Memory B cell (primary cell): ENCODE measurements at regions not wholly inside any gene's neighbourhood (a gene's known extent, or its start where the extent isn't known, plus 50 kb on each side); places are given as distances from the start of the nearest gene placed in this dataset.

ENCODE experiments used
- ATAC-seq: fragments of 150-1000 bp; cut with Tn5 transposase; 2 replicates; pipeline ENCODE4 v1.10.0; 2021; ENCODE audit warnings: low read depth, mild to moderate bottlenecking, moderate library complexity
- DNase-seq, 2 donors: peaks; one replicate each; pipeline ENCODE4 v3.0.0; 2022; ENCODE audit warnings: low spot score in 2 of 2
- H3K27ac Mint-ChIP-seq: one replicate; pipeline ENCODE4 v1.8.0; 2022; ENCODE audit warnings: mild to moderate bottlenecking, moderate library complexity, mixed read lengths
- H3K27me3 Mint-ChIP-seq: one replicate; pipeline ENCODE4 v1.8.0; 2022; ENCODE audit warnings: mixed read lengths
- H3K36me3 Mint-ChIP-seq: one replicate; pipeline ENCODE4 v1.8.0; 2022; ENCODE audit warnings: mild to moderate bottlenecking, mixed read lengths
- H3K4me1 Mint-ChIP-seq: one replicate; pipeline ENCODE4 v1.8.0; 2022; ENCODE audit warnings: mixed read lengths
- H3K4me3 Mint-ChIP-seq: one replicate; pipeline ENCODE4 v1.8.0; 2022; ENCODE audit warnings: mild to moderate bottlenecking, moderate library complexity, mixed read lengths
- H3K9me3 Mint-ChIP-seq: one replicate; pipeline ENCODE4 v1.8.0; 2022; ENCODE audit warnings: mixed read lengths

DNA sequence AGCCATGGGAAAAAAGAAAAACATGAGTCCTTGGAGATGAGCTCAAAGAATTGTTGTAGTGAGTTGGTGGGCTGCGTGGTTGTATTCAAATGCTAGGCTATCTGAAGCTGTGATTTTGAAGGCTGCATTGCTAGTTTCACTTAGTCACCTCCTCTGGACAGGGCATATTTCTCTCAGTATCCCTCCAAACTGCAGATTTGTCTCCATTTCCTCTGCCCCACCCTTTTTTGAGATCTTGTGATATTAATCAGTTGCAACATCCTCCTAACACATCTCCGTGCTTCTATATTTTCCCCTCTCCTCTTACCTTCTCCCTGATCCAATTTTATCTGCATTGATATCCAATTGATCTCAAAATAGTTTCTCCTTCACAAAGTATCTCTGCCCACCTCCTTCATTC is 1048.0 kb upstream of the WWC1 start:
- Mint-ChIP-seq H3K36me3 (no peaks in the 10 kb centered on the region), H3K4me1 (no peaks in the 10 kb centered on the region), H3K27ac (no peak overlapping the region), H3K4me3 (no peak overlapping the region), H3K9me3 (peaks cover 4% of the 10 kb centered on the region), H3K27me3 (no peaks in the 10 kb centered on the region)
- no peak for DNase-seq
- no peak for ATAC-seq

DNA sequence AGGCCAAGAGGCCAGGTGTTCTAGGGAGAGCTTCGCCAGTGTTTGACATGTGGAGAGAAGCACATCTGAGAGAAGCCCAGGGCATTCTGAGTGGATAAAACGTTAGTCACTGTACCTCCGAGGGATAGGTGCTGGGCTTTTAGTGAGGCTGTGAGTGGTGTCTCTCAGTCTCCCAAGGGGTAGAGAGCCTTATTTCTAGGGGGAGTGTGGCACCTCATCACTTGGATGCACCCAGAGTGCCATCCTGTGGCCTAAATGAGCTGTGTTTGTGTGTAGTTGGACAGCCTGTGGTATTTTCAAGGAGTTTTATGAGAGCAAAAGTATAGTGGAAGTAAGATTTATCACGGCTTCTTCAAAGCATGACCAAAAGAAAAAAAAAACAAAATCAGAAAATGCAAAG is 1046.9 kb upstream of the WWC1 start:
- Mint-ChIP-seq H3K9me3 (peaks cover 4% of the 10 kb centered on the region), H3K27ac (no peak overlapping the region), H3K36me3 (no peaks in the 10 kb centered on the region), H3K27me3 (no peaks in the 10 kb centered on the region), H3K4me3 (no peak overlapping the region), H3K4me1 (no peaks in the 10 kb centered on the region)
- ATAC-seq (no peak), DNase-seq (no peak)

DNA sequence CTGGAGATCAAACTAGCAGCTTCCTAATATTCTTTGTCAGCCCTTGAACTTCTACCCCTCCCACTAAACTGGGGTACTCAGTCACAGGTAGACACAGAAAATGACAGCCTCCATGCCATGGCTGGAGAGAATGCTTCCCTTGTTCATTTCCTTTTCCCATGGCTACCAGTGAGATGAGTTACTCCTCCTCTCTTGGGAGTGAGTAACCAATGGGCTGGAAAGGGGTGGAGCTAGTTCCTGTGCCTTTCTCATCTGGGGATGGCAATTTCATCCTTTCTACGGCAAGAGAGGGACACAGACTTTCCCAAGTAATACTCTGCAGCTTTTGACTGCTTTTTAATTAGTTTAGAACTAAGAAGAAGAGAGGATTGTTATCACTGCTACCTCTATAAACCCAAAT is 1045.6 kb upstream of the WWC1 start:
- Mint-ChIP-seq H3K9me3 (peaks cover 5% of the 10 kb centered on the region), H3K4me3 (no peak overlapping the region), H3K27ac (no peak overlapping the region), H3K27me3 (no peaks in the 10 kb centered on the region), H3K36me3 (no peaks in the 10 kb centered on the region), H3K4me1 (no peaks in the 10 kb centered on the region)
- DNase-seq (no peak), ATAC-seq (no peak)

DNA sequence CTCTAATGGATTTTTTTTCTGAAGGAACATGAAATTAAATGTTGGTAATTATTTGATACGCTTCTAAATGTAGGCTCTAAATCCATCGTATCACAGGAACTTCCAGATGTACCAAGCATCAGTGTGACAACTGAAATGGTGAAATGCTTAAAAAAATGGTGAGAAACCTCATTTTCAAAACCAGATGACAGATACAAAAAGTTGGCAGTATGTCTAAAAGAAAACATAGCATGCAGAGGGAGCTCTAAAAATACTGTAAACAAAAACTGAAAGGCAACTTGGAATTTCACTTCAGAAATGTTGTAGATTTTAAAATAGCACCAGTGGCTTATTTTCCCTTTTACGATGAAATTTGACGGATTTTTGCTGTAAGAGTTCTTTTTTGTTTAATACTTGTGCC is 1043.6 kb upstream of the WWC1 start:
- Mint-ChIP-seq H3K36me3 (no peaks in the 10 kb centered on the region), H3K27ac (no peak overlapping the region), H3K4me3 (no peak overlapping the region)

DNA sequence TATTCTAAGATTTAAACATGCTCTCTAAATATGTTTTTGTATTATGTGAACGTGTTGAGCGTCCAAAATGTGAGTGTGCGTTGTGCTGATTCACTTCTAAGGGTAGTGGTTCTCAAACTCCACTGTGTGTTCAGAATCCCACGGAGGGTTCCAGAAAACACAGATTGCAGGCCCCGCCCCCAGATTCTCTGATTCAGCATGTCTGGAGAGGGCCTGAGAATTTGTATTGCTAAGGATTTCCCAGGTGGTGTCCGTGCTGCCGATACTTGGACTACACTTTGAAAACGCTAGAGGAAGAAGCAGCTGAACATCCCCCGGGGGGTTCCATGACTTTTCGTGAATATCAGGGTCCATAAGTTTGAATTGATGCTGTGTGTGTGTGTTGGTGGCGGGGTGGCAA is 1043.2 kb upstream of the WWC1 start:
- H3K4me1 Mint-ChIP-seq = no peaks in the 10 kb centered on the region
- no peak overlapping the region for H3K4me3 Mint-ChIP-seq
- H3K27me3 Mint-ChIP-seq = no peaks in the 10 kb centered on the region
- no peaks in the 10 kb centered on the region for H3K36me3 Mint-ChIP-seq
- H3K9me3 Mint-ChIP-seq = peaks cover 5% of the 10 kb centered on the region
- H3K27ac Mint-ChIP-seq = no peak overlapping the region
- no peak for ATAC-seq
- DNase-seq = no peak

More for the DNA sequence above, 1043.6 kb upstream of the WWC1 start:
- Mint-ChIP-seq H3K4me1 (no peaks in the 10 kb centered on the region), H3K27me3 (no peaks in the 10 kb centered on the region), H3K9me3 (peaks cover 5% of the 10 kb centered on the region)
- DNase-seq (no peak), ATAC-seq (no peak)

DNA sequence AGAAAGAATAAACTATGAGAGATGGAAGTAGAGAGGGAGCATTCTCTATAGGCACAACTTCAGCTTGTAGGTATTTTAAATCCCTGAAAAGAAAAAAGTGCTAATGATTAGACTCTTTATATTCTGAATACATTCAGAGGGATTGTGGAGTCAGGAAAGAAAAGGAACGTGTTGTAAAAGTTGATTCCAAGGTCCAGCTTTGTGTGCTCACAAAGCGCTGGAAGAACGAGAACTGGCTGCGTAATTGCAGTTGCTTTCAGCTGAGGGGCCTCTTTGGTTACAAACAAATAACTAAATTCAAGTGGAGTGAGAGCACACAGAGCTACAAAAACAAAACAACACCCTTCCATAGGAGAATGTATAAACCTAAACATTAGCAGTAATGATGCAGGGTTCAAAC is 1040.4 kb upstream of the WWC1 start:
- H3K27me3 Mint-ChIP-seq = no peaks in the 10 kb centered on the region
- no peak overlapping the region for H3K4me3 Mint-ChIP-seq
- H3K4me1 Mint-ChIP-seq = no peaks in the 10 kb centered on the region
- DNase-seq (no peak), ATAC-seq (no peak)
- H3K36me3 Mint-ChIP-seq = no peaks in the 10 kb centered on the region
- H3K27ac Mint-ChIP-seq = no peak overlapping the region
- H3K9me3 Mint-ChIP-seq = peaks cover 9% of the 10 kb centered on the region

DNA sequence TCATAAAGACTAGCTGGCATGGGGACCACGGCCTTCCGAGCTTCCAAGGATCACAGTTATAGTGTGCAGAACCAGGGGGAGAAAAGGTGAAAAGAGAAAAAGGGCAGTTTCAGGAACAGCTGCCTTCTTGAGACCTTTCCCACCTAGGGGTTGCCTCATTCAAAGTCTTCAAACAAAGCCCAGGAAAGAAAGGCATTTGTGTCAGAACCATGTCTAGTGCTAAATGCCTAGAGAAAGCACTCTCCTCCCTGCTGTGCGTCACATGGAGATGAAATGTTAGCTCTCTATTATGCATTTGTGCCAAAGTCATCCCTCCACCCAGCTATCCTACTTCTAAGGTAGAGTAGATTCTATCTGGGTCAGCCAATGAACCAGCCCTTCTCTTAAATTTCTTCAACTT is 1037.3 kb upstream of the WWC1 start:
- no peaks in the 10 kb centered on the region for H3K36me3 Mint-ChIP-seq
- H3K4me3 Mint-ChIP-seq = no peak overlapping the region
- no peak for DNase-seq
- H3K4me1 Mint-ChIP-seq = no peaks in the 10 kb centered on the region
- peaks cover 12% of the 10 kb centered on the region for H3K9me3 Mint-ChIP-seq
- no peak overlapping the region for H3K27ac Mint-ChIP-seq
- H3K27me3 Mint-ChIP-seq = no peaks in the 10 kb centered on the region
- no peak for ATAC-seq

DNA sequence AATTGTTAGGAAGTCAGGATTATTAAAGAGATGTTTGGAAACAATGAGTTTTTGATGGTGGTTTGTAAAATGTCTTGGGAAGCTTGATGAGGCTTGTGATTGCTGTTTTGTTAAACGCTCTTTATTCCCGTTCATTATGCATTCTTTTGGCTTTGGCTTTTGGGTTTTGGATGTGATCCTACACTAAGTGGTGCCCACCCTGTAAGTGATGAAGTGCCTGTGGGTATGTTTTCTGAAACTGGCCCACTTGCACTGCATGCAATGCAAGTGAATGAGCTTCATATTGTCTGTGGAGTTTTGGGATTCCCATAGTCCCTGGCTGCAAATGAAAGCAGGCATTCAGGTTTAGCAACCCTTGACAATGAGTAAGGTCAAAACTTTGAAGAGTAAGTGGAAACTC is 1035.5 kb upstream of the WWC1 start:
- DNase-seq = no peak
- ATAC-seq = no peak

DNA sequence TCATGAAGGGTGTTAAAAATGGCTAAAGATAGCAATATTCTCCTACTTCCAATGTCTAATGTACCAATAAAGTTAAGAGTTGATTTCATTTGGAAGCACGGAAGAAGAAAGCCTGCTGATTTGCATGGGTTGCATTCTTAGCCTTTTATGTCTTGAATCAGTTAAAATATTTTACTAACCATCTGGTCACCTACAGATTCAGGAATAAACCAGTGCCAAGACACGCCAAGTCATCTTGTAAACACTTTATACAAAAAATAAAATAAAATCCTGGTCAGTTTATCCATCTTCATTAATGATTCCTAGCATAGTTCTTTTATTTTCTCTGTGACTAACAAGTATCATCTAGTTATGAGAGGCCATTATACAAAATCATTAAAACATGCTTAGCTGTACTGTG is 1031.6 kb upstream of the WWC1 start:
- DNase-seq (no peak), ATAC-seq (no peak)
- Mint-ChIP-seq H3K27ac (no peak overlapping the region), H3K4me3 (no peak overlapping the region), H3K9me3 (peaks cover 4% of the 10 kb centered on the region), H3K4me1 (no peaks in the 10 kb centered on the region), H3K36me3 (no peaks in the 10 kb centered on the region), H3K27me3 (no peaks in the 10 kb centered on the region)

More for the DNA sequence above, 1035.5 kb upstream of the WWC1 start:
- no peaks in the 10 kb centered on the region for H3K4me1 Mint-ChIP-seq
- peaks cover 9% of the 10 kb centered on the region for H3K9me3 Mint-ChIP-seq
- no peaks in the 10 kb centered on the region for H3K27me3 Mint-ChIP-seq
- H3K36me3 Mint-ChIP-seq = no peaks in the 10 kb centered on the region
- H3K4me3 Mint-ChIP-seq = no peak overlapping the region
- H3K27ac Mint-ChIP-seq = no peak overlapping the region

DNA sequence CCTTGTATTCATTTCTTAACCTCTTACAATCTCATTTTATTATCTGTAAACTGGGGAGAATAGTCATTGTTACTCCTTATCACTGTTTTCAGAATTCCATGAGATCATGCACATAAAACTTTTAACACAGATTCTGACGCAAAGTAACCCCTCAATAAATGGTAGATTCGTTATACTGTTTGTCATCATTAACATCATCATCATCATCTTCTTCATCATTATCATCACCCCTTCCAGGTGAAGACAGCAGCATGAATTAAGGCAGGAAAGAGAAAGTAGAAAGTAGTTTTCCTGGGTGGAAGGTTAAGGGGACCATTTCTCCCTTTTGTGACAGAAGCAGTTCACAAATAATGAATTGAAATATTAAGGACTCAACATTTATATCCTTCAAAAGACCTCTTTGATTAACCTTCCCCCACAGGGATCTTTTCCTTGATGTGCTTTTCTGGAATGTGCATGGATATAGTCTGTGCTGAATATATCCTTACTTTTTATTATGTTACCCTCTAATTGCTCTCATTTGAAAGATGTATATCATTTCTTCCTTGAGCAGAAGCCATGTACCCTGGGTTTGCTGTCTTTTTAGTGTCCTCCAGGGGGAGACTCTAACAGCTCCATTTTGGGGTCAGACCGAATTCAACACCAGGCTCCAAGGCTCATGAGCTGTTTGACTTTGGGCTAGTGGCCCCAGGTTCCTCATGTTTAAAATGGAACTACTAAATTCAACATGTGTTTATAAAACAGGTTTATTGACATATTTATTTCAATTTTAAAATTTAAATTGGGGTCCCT is 1029.9 kb upstream of the WWC1 start:
- H3K4me3 Mint-ChIP-seq = no peak overlapping the region
- DNase-seq = no peak
- no peaks in the 10 kb centered on the region for H3K36me3 Mint-ChIP-seq
- ATAC-seq = no peak
- peaks cover 3% of the 10 kb centered on the region for H3K9me3 Mint-ChIP-seq
- no peak overlapping the region for H3K27ac Mint-ChIP-seq
- no peaks in the 10 kb centered on the region for H3K4me1 Mint-ChIP-seq
- no peaks in the 10 kb centered on the region for H3K27me3 Mint-ChIP-seq

DNA sequence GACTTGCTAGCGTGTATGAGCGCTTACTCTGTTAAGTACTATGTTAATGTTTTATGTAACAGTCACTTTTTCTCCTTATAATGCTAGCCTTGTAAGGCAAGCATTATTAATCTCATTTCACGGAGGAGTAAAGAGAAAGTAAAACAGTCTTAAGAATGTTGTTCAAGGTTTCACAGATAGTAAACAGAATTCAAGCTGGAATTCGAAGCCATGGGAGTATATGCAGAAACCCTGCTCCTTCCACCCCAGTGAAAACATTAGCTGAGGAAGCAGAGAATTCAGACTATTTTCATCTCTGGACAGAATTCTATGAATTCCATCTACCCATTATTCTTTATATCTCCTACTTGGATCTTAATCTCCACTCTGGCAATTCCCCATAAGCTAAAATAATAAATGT is 1028.3 kb upstream of the WWC1 start:
- Mint-ChIP-seq H3K36me3 (no peaks in the 10 kb centered on the region), H3K27ac (no peak overlapping the region), H3K4me3 (no peak overlapping the region), H3K4me1 (no peaks in the 10 kb centered on the region), H3K27me3 (no peaks in the 10 kb centered on the region), H3K9me3 (peaks cover 3% of the 10 kb centered on the region)
- ATAC-seq = no peak
- DNase-seq = no peak

DNA sequence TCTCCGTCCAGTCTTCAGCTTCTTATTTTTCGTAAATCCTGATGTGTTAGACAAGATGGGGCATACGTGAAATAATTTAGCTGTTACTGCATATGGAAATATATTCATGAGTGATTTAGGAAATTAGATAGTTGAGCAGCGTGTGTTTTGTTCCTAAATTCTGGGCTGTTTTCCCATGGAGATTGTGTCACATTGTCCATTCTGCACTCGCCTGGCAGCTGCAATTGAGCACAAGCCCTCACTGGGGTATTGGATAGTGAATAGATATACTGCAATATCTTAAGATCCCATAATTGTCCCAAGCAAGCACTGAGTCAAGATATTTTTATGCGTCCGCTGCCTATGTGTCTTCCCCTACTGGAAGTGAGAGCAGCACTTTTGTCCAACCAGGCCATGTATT is 1027.1 kb upstream of the WWC1 start:
- Mint-ChIP-seq H3K27me3 (no peaks in the 10 kb centered on the region), H3K27ac (no peak overlapping the region), H3K36me3 (no peaks in the 10 kb centered on the region), H3K4me3 (no peak overlapping the region), H3K4me1 (no peaks in the 10 kb centered on the region), H3K9me3 (peaks cover 2% of the 10 kb centered on the region)
- no peak for ATAC-seq
- no peak for DNase-seq

DNA sequence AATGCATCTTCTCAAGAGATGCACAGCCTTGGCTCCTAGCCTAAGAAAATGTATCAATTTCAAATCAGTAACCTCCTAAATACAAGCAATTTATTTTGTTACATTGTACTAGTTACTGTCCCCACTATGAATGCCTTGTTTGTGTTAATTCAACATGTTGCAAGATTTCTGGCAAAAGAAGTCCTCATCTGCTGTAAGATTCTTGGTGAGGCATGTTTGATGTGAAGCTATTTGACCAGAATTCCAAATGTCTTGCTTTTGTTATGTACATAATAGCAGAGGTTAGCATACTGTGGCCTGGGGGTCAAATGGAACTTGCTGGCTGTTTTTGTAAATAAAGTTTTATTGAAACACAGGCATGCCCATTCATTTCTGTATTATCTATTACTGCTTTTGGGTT is 1023.1 kb upstream of the WWC1 start:
- Mint-ChIP-seq H3K36me3 (no peaks in the 10 kb centered on the region), H3K27ac (no peak overlapping the region), H3K4me3 (no peak overlapping the region), H3K9me3 (peaks cover 4% of the 10 kb centered on the region), H3K4me1 (no peaks in the 10 kb centered on the region), H3K27me3 (no peaks in the 10 kb centered on the region)
- DNase-seq = no peak
- no peak for ATAC-seq

DNA sequence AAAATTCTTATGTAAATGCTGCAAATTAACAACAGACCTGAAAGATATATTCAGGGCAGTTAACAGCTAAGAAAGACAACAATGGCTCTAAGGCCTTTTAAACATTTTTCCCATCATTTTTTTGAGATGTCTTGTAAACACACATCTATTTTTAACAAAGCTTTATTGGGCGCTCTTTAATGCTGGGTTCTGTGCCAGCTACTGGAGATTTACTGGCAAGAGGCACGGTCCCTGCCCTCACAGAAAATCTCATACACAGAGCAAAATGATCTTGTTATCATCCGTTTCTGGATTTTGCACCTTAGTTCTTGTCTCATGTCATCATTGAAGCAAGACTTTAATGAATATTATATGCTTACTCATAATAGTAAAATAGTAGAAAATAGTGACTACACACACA is 1022.3 kb upstream of the WWC1 start:
- no peaks in the 10 kb centered on the region for H3K27me3 Mint-ChIP-seq
- no peak overlapping the region for H3K27ac Mint-ChIP-seq
- H3K4me1 Mint-ChIP-seq = no peaks in the 10 kb centered on the region
- no peaks in the 10 kb centered on the region for H3K36me3 Mint-ChIP-seq
- no peak overlapping the region for H3K4me3 Mint-ChIP-seq
- DNase-seq (no peak), ATAC-seq (no peak)
- peaks cover 4% of the 10 kb centered on the region for H3K9me3 Mint-ChIP-seq

DNA sequence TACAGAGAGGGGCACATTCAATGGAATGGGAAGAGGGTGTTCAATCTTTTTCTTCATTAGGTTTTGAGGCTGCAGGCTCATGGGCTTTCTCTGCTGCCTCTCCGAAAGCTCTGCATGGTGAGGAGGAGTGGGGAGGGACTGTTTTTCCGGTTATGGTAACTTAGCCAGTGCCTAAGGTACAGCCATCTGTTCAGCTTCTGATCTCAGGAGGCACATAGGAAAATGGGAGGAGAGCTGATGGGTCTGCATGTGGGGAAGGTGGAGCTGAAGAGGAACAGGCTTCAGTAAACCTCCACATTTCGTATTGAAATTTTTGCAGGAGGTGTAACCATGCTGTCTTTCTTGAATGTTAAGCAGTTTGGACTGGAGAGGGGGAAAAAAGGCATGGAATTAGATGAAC is 1020.4 kb upstream of the WWC1 start:
- H3K27me3 Mint-ChIP-seq = no peaks in the 10 kb centered on the region
- H3K36me3 Mint-ChIP-seq = no peaks in the 10 kb centered on the region

More for the DNA sequence above, 1020.4 kb upstream of the WWC1 start:
- ATAC-seq = no peak
- H3K4me3 Mint-ChIP-seq = no peak overlapping the region
- DNase-seq = no peak
- peaks cover 3% of the 10 kb centered on the region for H3K9me3 Mint-ChIP-seq
- H3K27ac Mint-ChIP-seq = no peak overlapping the region
- no peaks in the 10 kb centered on the region for H3K4me1 Mint-ChIP-seq
